ENCODE measurements at regions not wholly inside any gene's neighbourhood (a gene's known extent, or its start where the extent isn't known, plus 50 kb on each side); places are given as distances from the start of the nearest gene placed in this dataset.
"Not testable (repeated sequence)": the region's sequence is repeated elsewhere in the genome, so short reads cannot be mapped to it uniquely, and the experiment has no call there.

DNA sequence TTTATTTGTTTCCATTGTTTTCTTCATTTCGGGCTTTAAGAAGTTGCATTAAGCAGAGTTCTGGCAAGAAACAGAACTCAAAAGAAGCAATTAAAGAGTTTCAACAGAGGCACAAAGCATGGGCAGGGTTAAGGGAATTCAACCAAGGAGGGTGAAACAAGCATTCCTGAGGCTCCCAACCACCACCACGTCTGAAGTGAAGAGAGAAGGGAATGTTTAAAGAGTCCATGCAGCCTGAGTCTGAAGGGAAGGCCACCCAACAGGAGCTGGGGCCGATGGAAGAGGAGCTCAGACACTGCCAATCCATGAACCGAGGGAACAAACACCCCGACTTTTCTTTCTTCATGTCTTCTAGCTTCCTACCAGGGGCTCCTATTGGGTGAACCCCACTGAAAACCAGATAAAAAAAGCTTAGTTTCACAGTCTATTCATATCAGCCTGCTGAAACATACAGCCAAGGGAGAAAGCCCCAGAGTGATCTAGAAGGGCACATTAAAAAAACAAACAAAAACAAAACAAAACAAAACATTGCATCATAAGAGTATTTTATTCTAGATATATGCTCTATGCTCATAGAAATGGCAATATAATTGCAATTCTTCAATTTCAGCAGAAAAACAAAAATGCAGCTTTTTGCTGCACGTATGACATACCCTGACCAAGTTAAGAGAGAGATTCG lies 592.1 kb downstream of the TTLL7 start:
- H3K23ac ChIP-seq (ENCODE audit: low read depth, low read length); dilution Hi-C loops (cut with HindIII; ENCODE audit: low sequenced_read_pairs, unreplicated experiment); H3K18ac ChIP-seq (ENCODE audit: low read depth, low read length); H4K20me1 ChIP-seq (ENCODE audit: insufficient read depth, low read length); H4K91ac ChIP-seq (ENCODE audit: insufficient read depth, low read depth, low read length); H3K27ac ChIP-seq (ENCODE audit: insufficient read depth, low read length); H3K36me3 ChIP-seq (ENCODE audit: control insufficient read depth, insufficient read depth, low read length); H3K27me3 ChIP-seq (ENCODE audit: control insufficient read depth, insufficient read depth, low read length); H3K79me1 ChIP-seq (ENCODE audit: low read depth in 1 of 2, low read length in 2 of 2); H3K9ac ChIP-seq (ENCODE audit: low read depth, low read length); H4K5ac ChIP-seq (ENCODE audit: low read depth, low read length); H3K14ac ChIP-seq (replicated peaks; ENCODE audit: low read depth, low read length); H4K8ac ChIP-seq (ENCODE audit: low read depth in 2 of 2, low read length in 2 of 2); H2BK20ac ChIP-seq (ENCODE audit: low read depth, low read length); H3K4me1 ChIP-seq (ENCODE audit: control insufficient read depth, insufficient read depth, low read length); H3K4me2 ChIP-seq (ENCODE audit: low read depth, low read length); H3K4ac ChIP-seq (ENCODE audit: low read depth, low read length); BruUV-seq (replicated peaks); H3K9me1 ChIP-seq (ENCODE audit: insufficient read depth, low read length); H2BK5ac ChIP-seq (ENCODE audit: low read depth, low read length, poor library complexity, severe bottlenecking); H2AK5ac ChIP-seq (ENCODE audit: low read depth, low read length); POLR2A ChIA-PET (ENCODE audit: unreplicated experiment); intact Hi-C loops (cut with micrococcal nuclease); H3K56ac ChIP-seq (ENCODE audit: extremely low read depth, insufficient read depth, low read length); in situ Hi-C loops (cut with MboI; ENCODE audit: low sequenced_read_pairs); DNase-seq; H3K9me3 ChIP-seq (ENCODE audit: control insufficient read depth, insufficient read depth, low read length); H3K4me3 ChIP-seq (ENCODE audit: insufficient read depth, low read depth, low read length); H2AFZ ChIP-seq (replicated peaks; ENCODE audit: low read length, poor library complexity); CTCF ChIA-PET; H2AK9ac ChIP-seq (replicated peaks; ENCODE audit: low read depth, low read length, poor library complexity); H2BK120ac ChIP-seq (ENCODE audit: low read depth, low read length); H2BK15ac ChIP-seq (ENCODE audit: low read depth, low read length): not testable (repeated sequence)
- ATAC-seq (ENCODE audit: low read depth), result peak; percentile 51; the same call in 1 of the 2 replicates
- WGBS, 2 experiments (ENCODE audit: extremely low coverage in 2 of 2, insufficient read length in 1 of 2), result no CpG with 5 or more reads among the region's 7 CpGs

DNA sequence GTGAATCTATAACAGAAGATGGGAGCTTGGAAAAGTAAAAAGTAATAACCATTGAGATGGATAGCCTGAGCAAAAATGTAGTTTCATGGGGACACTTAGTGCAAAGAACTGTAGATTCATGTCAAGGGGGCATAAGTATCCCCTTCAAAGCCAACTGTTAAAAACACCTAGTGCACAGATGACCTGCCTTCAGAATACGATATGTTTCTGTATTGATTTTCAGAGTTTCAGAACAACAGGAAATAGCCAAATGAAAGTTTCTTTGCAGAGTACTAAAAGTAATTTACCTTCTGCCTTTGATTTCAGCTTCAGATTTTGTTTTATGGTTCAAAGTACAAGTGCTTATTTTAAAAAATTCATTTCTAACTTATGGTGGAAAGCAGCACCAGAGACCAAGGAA lies 593.1 kb downstream of the TTLL7 start:
- H3K9ac ChIP-seq (ENCODE audit: low read depth, low read length); H3K23ac ChIP-seq (ENCODE audit: low read depth, low read length); H3K36me3 ChIP-seq (ENCODE audit: control insufficient read depth, insufficient read depth, low read length); CTCF ChIA-PET; POLR2A ChIA-PET (ENCODE audit: unreplicated experiment); H3K27me3 ChIP-seq (ENCODE audit: control insufficient read depth, insufficient read depth, low read length); in situ Hi-C loops (cut with MboI; ENCODE audit: low sequenced_read_pairs); H3K27ac ChIP-seq (ENCODE audit: insufficient read depth, low read length); H4K5ac ChIP-seq (ENCODE audit: low read depth, low read length); H3K56ac ChIP-seq (ENCODE audit: extremely low read depth, insufficient read depth, low read length); H2AK9ac ChIP-seq (replicated peaks; ENCODE audit: low read depth, low read length, poor library complexity); H3K4ac ChIP-seq (ENCODE audit: low read depth, low read length); DNase-seq; H3K18ac ChIP-seq (ENCODE audit: low read depth, low read length); H3K9me1 ChIP-seq (ENCODE audit: insufficient read depth, low read length); H2BK120ac ChIP-seq (ENCODE audit: low read depth, low read length); dilution Hi-C loops (cut with HindIII; ENCODE audit: low sequenced_read_pairs, unreplicated experiment); H3K4me1 ChIP-seq (ENCODE audit: control insufficient read depth, insufficient read depth, low read length); H3K14ac ChIP-seq (replicated peaks; ENCODE audit: low read depth, low read length); H3K9me3 ChIP-seq (ENCODE audit: control insufficient read depth, insufficient read depth, low read length); H3K4me3 ChIP-seq (ENCODE audit: insufficient read depth, low read depth, low read length); H2BK15ac ChIP-seq (ENCODE audit: low read depth, low read length); H3K79me1 ChIP-seq (ENCODE audit: low read depth in 1 of 2, low read length in 2 of 2); ATAC-seq (ENCODE audit: low read depth); BruUV-seq (replicated peaks); H2AFZ ChIP-seq (replicated peaks; ENCODE audit: low read length, poor library complexity); H4K8ac ChIP-seq (ENCODE audit: low read depth in 2 of 2, low read length in 2 of 2); H3K4me2 ChIP-seq (ENCODE audit: low read depth, low read length); H4K20me1 ChIP-seq (ENCODE audit: insufficient read depth, low read length); H4K91ac ChIP-seq (ENCODE audit: insufficient read depth, low read depth, low read length); H2AK5ac ChIP-seq (ENCODE audit: low read depth, low read length); intact Hi-C loops (cut with micrococcal nuclease); H2BK5ac ChIP-seq (ENCODE audit: low read depth, low read length, poor library complexity, severe bottlenecking); H2BK20ac ChIP-seq (ENCODE audit: low read depth, low read length): not testable (repeated sequence)
- no CpG with 5 or more reads among the region's 1 CpG for WGBS, 2 experiments (ENCODE audit: extremely low coverage in 2 of 2, insufficient read length in 1 of 2)
